ENCODE measurements at regions not wholly inside any gene's neighbourhood (a gene's known extent, or its start where the extent isn't known, plus 50 kb on each side); places are given as distances from the start of the nearest gene placed in this dataset.

- TF ChIP-seq CTCF (IDR thresholded peaks at IDR 0.05) (no peak), EP300 (IDR thresholded peaks at IDR 0.05) (no peak), POLR2A (IDR thresholded peaks at IDR 0.05) (no peak), POLR2AphosphoS5 (IDR thresholded peaks at IDR 0.05) (no peak)
Measured at GRCh38 chr5:162392336-162392735, 324.8 kb downstream of the GABRG2 start.
